Fibroblast of lung (primary cell): ENCODE measurements at regions not wholly inside any gene's neighbourhood (a gene's known extent, or its start where the extent isn't known, plus 50 kb on each side); places are given as distances from the start of the nearest gene placed in this dataset.

Experiments
- DNase-seq, 2 donors: peaks; one replicate each; pipeline versions ENCODE4 v3.0.0 to v3.0.0-alpha.2; 2010; ENCODE audit warnings: low read depth in 2 of 2
- H2AFZ ChIP-seq: 2 replicates; pipeline ENCODE4 v1.5.1; 2012; ENCODE audit warnings: low read length, control low read depth, inconsistent platforms
- H3K27ac ChIP-seq: 2 replicates; pipeline ENCODE4 v1.5.1; 2011; ENCODE audit warnings: low read length, control low read depth; ENCODE audit not compliant: insufficient read depth
- H3K27me3 ChIP-seq: 2 replicates; pipeline ENCODE4 v1.5.1; 2011; ENCODE audit warnings: mild to moderate bottlenecking, low read length; ENCODE audit not compliant: control insufficient read depth, insufficient read depth
- H3K36me3 ChIP-seq: 2 replicates; pipeline ENCODE4 v1.5.1; 2011; ENCODE audit warnings: low read length; ENCODE audit not compliant: control insufficient read depth, insufficient read depth
- H3K4me1 ChIP-seq: 2 replicates; pipeline ENCODE4 v1.5.1; 2011; ENCODE audit warnings: low read length; ENCODE audit not compliant: control insufficient read depth, insufficient read depth; ENCODE audit errors: extremely low read depth
- H3K4me2 ChIP-seq: 2 replicates; pipeline ENCODE4 v1.5.1; 2011; ENCODE audit warnings: low read length, control low read depth; ENCODE audit not compliant: insufficient read depth; ENCODE audit errors: extremely low read depth
- H3K4me3 ChIP-seq, 4 experiments: fragments of 200-600 bp in 1 of 4; sonication (generic) in 1 of 4; replicated peaks in 1 of 4; 2 replicates each; pipeline ENCODE4 v1.5.1; 2011 to 2016; ENCODE audit warnings: low read length in 4 of 4, low read depth in 3 of 4, mild to moderate bottlenecking in 3 of 4, control low read depth in 2 of 4, inconsistent platforms in 1 of 4, mixed read lengths in 1 of 4; ENCODE audit not compliant: insufficient read depth in 1 of 4; ENCODE audit errors: control extremely low read depth in 1 of 4
- H3K79me2 ChIP-seq: 2 replicates; pipeline ENCODE4 v1.5.1; 2012; ENCODE audit warnings: mild to moderate bottlenecking, low read length, inconsistent platforms; ENCODE audit not compliant: control insufficient read depth, insufficient read depth
- H3K9ac ChIP-seq: 2 replicates; pipeline ENCODE4 v1.5.1; 2011; ENCODE audit warnings: mild to moderate bottlenecking, low read length, control low read depth; ENCODE audit not compliant: insufficient read depth
- H3K9me3 ChIP-seq: 2 replicates; pipeline ENCODE4 v1.5.1; 2012; ENCODE audit warnings: low read depth, low read length; ENCODE audit not compliant: control insufficient read depth, insufficient read depth
- H4K20me1 ChIP-seq: 2 replicates; pipeline ENCODE4 v1.5.1; 2011; ENCODE audit warnings: low read length; ENCODE audit not compliant: control insufficient read depth, insufficient read depth; ENCODE audit errors: extremely low read depth
- EZH2 ChIP-seq: IDR thresholded peaks from 2 replicates; pipeline ENCODE4 v1.5.1; 2012; ENCODE audit warnings: low read length, control low read depth, mild to moderate bottlenecking; ENCODE audit errors: missing control alignments
- TF ChIP-seq, protein P1 (sequence below), 2 donors: IDR thresholded peaks in 1 of 2; conservative IDR thresholded peaks in 1 of 2; 1 replicate in 1 of 2; 2 replicates in 1 of 2; pipeline ENCODE4 v1.5.1; 2011 to 2012; ENCODE audit warnings: low read length in 2 of 2, control low read depth in 1 of 2, inconsistent platforms in 1 of 2, low read depth in 1 of 2, mild to moderate bottlenecking in 1 of 2

- peaks cover 5% of the 10 kb centered on the region for H3K4me1 ChIP-seq
- H3K27me3 ChIP-seq = no peaks in the 10 kb centered on the region
- DNase-seq = no peak
- no peaks in the 10 kb centered on the region for H3K36me3 ChIP-seq
- no peak overlapping the region for H3K4me3 ChIP-seq
- H3K4me2 ChIP-seq = peak overlapping the region; percentile 15
- H4K20me1 ChIP-seq = no peaks in the 10 kb centered on the region
- no peak overlapping the region for H3K9ac ChIP-seq
- no peaks in the 10 kb centered on the region for H3K9me3 ChIP-seq
- H2AFZ ChIP-seq = no peak overlapping the region
- TF ChIP-seq, protein P1, sequence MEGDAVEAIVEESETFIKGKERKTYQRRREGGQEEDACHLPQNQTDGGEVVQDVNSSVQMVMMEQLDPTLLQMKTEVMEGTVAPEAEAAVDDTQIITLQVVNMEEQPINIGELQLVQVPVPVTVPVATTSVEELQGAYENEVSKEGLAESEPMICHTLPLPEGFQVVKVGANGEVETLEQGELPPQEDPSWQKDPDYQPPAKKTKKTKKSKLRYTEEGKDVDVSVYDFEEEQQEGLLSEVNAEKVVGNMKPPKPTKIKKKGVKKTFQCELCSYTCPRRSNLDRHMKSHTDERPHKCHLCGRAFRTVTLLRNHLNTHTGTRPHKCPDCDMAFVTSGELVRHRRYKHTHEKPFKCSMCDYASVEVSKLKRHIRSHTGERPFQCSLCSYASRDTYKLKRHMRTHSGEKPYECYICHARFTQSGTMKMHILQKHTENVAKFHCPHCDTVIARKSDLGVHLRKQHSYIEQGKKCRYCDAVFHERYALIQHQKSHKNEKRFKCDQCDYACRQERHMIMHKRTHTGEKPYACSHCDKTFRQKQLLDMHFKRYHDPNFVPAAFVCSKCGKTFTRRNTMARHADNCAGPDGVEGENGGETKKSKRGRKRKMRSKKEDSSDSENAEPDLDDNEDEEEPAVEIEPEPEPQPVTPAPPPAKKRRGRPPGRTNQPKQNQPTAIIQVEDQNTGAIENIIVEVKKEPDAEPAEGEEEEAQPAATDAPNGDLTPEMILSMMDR (conservative IDR thresholded peaks at IDR 0.05 in 1 of 2, IDR thresholded peaks at IDR 0.05 in 1 of 2; ENCODE audit: low read depth in 1 of 2, low read length in 2 of 2) = no peak
- H3K79me2 ChIP-seq = no peaks in the 10 kb centered on the region
- H3K27ac ChIP-seq = no peak overlapping the region
These were observed 179.4 kb downstream of the OGFRL1 start for GRCh38 chr6:71468038-71468437.

- H3K4me1 ChIP-seq = peaks cover 7% of the 10 kb centered on the region
- no peaks in the 10 kb centered on the region for H3K79me2 ChIP-seq
- H3K4me2 ChIP-seq = peak overlapping the region; percentile 42
- H4K20me1 ChIP-seq = no peaks in the 10 kb centered on the region
- no peaks in the 10 kb centered on the region for H3K9me3 ChIP-seq
- no peaks in the 10 kb centered on the region for H3K36me3 ChIP-seq
- peak; percentile 86 to 98 for DNase-seq
- peak overlapping the region; percentile 61 for H3K27ac ChIP-seq
- H3K9ac ChIP-seq = no peak overlapping the region
- TF ChIP-seq EZH2 = no peak
- TF ChIP-seq, protein P1 (conservative IDR thresholded peaks at IDR 0.05 in 1 of 2, IDR thresholded peaks at IDR 0.05 in 1 of 2; ENCODE audit: low read depth in 1 of 2, low read length in 2 of 2) = no peak
- no peaks in the 10 kb centered on the region for H3K27me3 ChIP-seq
- H2AFZ ChIP-seq = peak overlapping the region; percentile 52
- peak overlapping the region in 2 of 4 experiments; percentile 16 to 41 for H3K4me3 ChIP-seq
These were observed 180.5 kb downstream of the OGFRL1 start for GRCh38 chr6:71468841-71469700.

DNA sequence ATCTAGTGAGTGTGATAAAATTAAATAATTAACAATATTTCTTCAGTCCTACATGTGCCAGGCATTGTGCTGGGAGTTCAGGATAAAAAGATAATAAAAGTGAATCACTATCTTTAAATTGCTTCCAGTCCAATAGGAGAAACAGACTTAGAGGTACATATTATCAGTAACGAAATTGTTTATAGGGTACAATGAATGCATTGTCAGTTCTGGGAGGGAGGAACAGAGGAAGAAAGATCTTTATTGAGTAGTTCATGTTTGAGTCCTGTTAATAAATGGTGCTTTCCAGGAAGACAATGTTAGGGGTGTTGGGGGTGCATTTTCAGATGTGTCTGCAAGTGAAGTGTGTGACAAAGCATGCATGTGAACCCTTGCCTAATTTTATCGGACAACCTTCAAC lies 183.1 kb downstream of the OGFRL1 start:
- Histone ChIP-seq H3K4me1 (peaks cover 7% of the 10 kb centered on the region), H3K4me3 (no peak overlapping the region), H2AFZ (no peak overlapping the region), H3K79me2 (no peaks in the 10 kb centered on the region), H3K4me2 (no peak overlapping the region), H3K9ac (no peak overlapping the region), H3K27me3 (no peaks in the 10 kb centered on the region), H3K36me3 (no peaks in the 10 kb centered on the region), H3K9me3 (no peaks in the 10 kb centered on the region), H4K20me1 (no peaks in the 10 kb centered on the region), H3K27ac (no peak overlapping the region)
- TF ChIP-seq, protein P1 (conservative IDR thresholded peaks at IDR 0.05 in 1 of 2, IDR thresholded peaks at IDR 0.05 in 1 of 2; ENCODE audit: low read depth in 1 of 2, low read length in 2 of 2) = no peak
- TF ChIP-seq EZH2 = no peak
- DNase-seq = no peak
